IPS-NIHi7 (cell line): ENCODE measurements at regions not wholly inside any gene's neighbourhood (a gene's known extent, or its start where the extent isn't known, plus 50 kb on each side); places are given as distances from the start of the nearest gene placed in this dataset.

Source experiments
- DNase-seq: peaks from one replicate; pipeline ENCODE4 v3.0.0; 2012; ENCODE audit warnings: mixed read lengths; ENCODE audit errors: extremely low spot score

GRCh38 chrX:39601231-39602177 lies 496.3 kb downstream of the BCOR start:
- DNase-seq, result no peak

- no peak for DNase-seq
Measured at GRCh38 chrX:39602195-39602594, 495.6 kb downstream of the BCOR start.

- DNase-seq, result no peak
Measured at GRCh38 chrX:39603230-39603629, 494.5 kb downstream of the BCOR start.

GRCh38 chrX:39605183-39605582 lies 492.6 kb downstream of the BCOR start:
- no peak for DNase-seq

GRCh38 chrX:39605866-39606265 lies 491.9 kb downstream of the BCOR start:
- no peak for DNase-seq

GRCh38 chrX:39609941-39610340 lies 487.8 kb downstream of the BCOR start:
- no peak for DNase-seq

- no peak for DNase-seq
Measured at GRCh38 chrX:39611468-39611867, 486.3 kb downstream of the BCOR start.

- DNase-seq, result peak; percentile 65
Measured at GRCh38 chrX:39613482-39613995, 484.2 kb downstream of the BCOR start.

- peak; percentile 48 for DNase-seq
Measured at GRCh38 chrX:39613997-39614679, 483.6 kb downstream of the BCOR start.

- DNase-seq, result no peak
Measured at GRCh38 chrX:39614680-39614998, 483.1 kb downstream of the BCOR start.

- DNase-seq, result no peak
Measured at GRCh38 chrX:39616098-39616729, 481.5 kb downstream of the BCOR start.

GRCh38 chrX:39616731-39617130 lies 481.0 kb downstream of the BCOR start:
- no peak for DNase-seq

- no peak for DNase-seq
Measured at GRCh38 chrX:39618178-39618577, 479.6 kb downstream of the BCOR start.

GRCh38 chrX:39619182-39620009 lies 478.4 kb downstream of the BCOR start:
- DNase-seq, result no peak

GRCh38 chrX:39624166-39624565 lies 473.6 kb downstream of the BCOR start:
- no peak for DNase-seq

GRCh38 chrX:39625810-39626209 lies 471.9 kb downstream of the BCOR start:
- no peak for DNase-seq

- no peak for DNase-seq
Measured at GRCh38 chrX:39626749-39627148, 471.0 kb downstream of the BCOR start.

GRCh38 chrX:39627257-39627656 lies 470.5 kb downstream of the BCOR start:
- DNase-seq, result no peak

- DNase-seq, result no peak
Measured at GRCh38 chrX:39629001-39629400, 468.8 kb downstream of the BCOR start.

GRCh38 chrX:39630344-39630743 lies 467.4 kb downstream of the BCOR start:
- no peak for DNase-seq
